GM23338 (cell line): ENCODE measurements at regions not wholly inside any gene's neighbourhood (a gene's known extent, or its start where the extent isn't known, plus 50 kb on each side); places are given as distances from the start of the nearest gene placed in this dataset.

Experiments
- CTCF ChIP-seq, 2 experiments: fragments of 200-600 bp in 1 of 2; sonication (generic) in 1 of 2; conservative IDR thresholded peaks; 2 replicates each; pipeline versions ENCODE4 v1.5.1 to v1.6.1; 2016 to 2017; ENCODE audit warnings: antibody characterized with exemption in 2 of 2, low read depth in 2 of 2, mild to moderate bottlenecking in 2 of 2, moderate library complexity in 1 of 2
- EZH2 ChIP-seq: fragments of 200-600 bp; sonication (generic); IDR thresholded peaks from one replicate; pipeline ENCODE4 v1.8.0; 2017; ENCODE audit warnings: antibody characterized with exemption, mild to moderate bottlenecking, low read depth; ENCODE audit not compliant: unreplicated experiment
- REST ChIP-seq: IDR thresholded peaks from one replicate; pipeline ENCODE4 v1.6.1; 2018; ENCODE audit warnings: antibody characterized with exemption; ENCODE audit not compliant: unreplicated experiment

- TF ChIP-seq CTCF (conservative IDR thresholded peaks at IDR 0.05; ENCODE audit: low read depth in 2 of 2) = no peak
- TF ChIP-seq EZH2 = no peak
- no peak for TF ChIP-seq REST
Observed at GRCh38 chr2:177074099-177074710, 138.4 kb upstream of the HNRNPA3 start.
